Skeletal muscle satellite cell (primary cell): ENCODE measurements at regions not wholly inside any gene's neighbourhood (a gene's known extent, or its start where the extent isn't known, plus 50 kb on each side); places are given as distances from the start of the nearest gene placed in this dataset.
"Not testable (repeated sequence)": the region's sequence is repeated elsewhere in the genome, so short reads cannot be mapped to it uniquely, and the experiment has no call there.

ENCODE experiments used
- H3K27me3 ChIP-seq: 2 replicates; pipeline ENCODE4 v1.7.0; 2013; ENCODE audit warnings: low read length; ENCODE audit not compliant: control insufficient read depth, insufficient read depth
- H3K36me3 ChIP-seq: 2 replicates; pipeline ENCODE4 v1.7.0; 2013; ENCODE audit warnings: mild to moderate bottlenecking, control low read depth, low read length; ENCODE audit not compliant: insufficient read depth
- H3K4me1 ChIP-seq: 2 replicates; pipeline ENCODE4 v1.7.0; 2013; ENCODE audit warnings: low read length; ENCODE audit not compliant: control insufficient read depth, insufficient read depth
- H3K4me2 ChIP-seq: 2 replicates; pipeline ENCODE4 v1.7.0; 2013; ENCODE audit warnings: mild to moderate bottlenecking, low read length
- H3K4me3 ChIP-seq: 2 replicates; pipeline ENCODE4 v1.7.0; 2013; ENCODE audit warnings: low read length
- H3K9ac ChIP-seq: 2 replicates; pipeline ENCODE4 v1.7.0; 2013; ENCODE audit warnings: mild to moderate bottlenecking, low read depth, low read length, moderate library complexity
- H3K9me3 ChIP-seq: replicated peaks from 2 replicates; pipeline ENCODE4 v1.7.0; 2013; ENCODE audit warnings: mild to moderate bottlenecking, control low read depth, low read length

DNA sequence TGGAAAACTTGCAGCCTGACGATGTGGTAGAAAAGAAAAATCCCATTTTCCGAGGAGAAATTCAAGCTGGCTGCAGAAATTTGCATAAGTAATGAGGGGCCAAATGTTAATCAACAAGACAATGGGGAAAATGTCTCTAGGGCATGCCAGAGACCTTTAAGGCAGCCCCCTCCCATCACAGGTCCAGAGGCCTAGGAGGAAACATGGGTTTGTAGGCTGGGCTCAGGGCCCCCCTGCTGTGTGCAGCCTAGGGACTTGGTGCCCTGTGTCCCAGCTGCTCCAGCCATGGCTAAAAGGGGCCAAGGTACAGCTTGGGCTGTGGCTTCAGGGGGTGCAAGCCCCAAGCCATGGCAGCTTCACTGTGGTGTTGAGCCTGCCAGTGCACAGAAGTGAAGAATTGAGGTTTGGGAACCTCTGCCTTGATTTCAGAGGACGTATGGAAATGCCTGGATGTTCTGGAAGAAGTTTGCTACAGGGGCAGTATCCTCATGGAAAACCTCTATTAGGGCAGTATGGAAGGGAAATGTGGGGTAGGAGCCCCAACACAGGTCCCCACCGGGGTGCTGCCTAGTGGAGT, 75.9 kb upstream of the CADPS start:
- Histone ChIP-seq H3K36me3 (no peaks in the 10 kb centered on the region), H3K4me2 (no peak overlapping the region), H3K9me3 (no peaks in the 10 kb centered on the region), H3K4me3 (no peak overlapping the region), H3K4me1 (no peaks in the 10 kb centered on the region), H3K9ac (no peak overlapping the region), H3K27me3 (peaks cover 8% of the 10 kb centered on the region)

- H3K4me3 ChIP-seq, H3K9me3 ChIP-seq, H3K4me1 ChIP-seq, H3K27me3 ChIP-seq, H3K9ac ChIP-seq, H3K36me3 ChIP-seq, H3K4me2 ChIP-seq: not testable (repeated sequence)
Measured at GRCh38 chr3:62951880-62952279, 76.7 kb upstream of the CADPS start.

DNA sequence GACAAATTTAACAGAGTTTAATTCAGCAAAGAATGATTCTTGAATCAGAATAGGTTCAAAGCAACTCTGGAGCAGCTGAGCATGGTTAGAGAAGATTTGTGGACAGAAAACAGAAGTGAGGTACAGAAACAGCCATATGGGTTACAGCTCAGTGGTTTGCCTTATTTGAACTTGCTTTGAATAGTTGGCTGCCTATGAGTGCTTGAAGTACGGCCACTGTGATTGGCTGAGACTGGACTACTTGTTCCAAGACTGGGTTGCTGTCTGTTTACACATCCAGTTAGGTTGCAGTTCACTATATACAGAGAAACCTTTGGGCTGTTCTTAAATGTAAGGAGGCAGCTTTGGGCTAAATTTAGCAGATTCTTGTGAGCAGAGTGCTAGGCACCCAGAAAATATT, 79.4 kb upstream of the CADPS start:
- H3K9me3 ChIP-seq: no peaks in the 10 kb centered on the region
- no peak overlapping the region for H3K4me2 ChIP-seq
- H3K9ac ChIP-seq: no peak overlapping the region
- no peaks in the 10 kb centered on the region for H3K4me1 ChIP-seq
- no peak overlapping the region for H3K4me3 ChIP-seq
- H3K27me3 ChIP-seq: peaks cover 8% of the 10 kb centered on the region
- H3K36me3 ChIP-seq: no peaks in the 10 kb centered on the region

DNA sequence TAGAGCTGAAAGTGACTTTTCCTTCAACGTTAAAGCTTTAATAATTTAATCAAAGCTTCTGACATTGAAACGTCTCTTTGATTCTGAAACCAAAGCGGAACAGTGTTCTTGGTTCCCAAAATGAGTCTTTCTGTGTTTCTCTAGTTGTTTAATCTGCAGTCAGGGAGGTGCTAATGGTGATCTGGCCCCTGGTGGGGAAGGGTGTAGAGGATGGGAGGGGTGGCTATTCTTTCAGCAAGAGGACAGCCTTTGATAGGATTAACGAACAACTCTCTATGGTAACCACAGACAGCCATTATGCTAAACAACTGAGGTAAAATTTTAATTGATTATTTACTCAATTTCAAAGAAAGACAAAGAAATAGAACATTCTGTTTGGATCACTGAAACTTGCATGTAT, 79.9 kb upstream of the CADPS start:
- no peak overlapping the region for H3K4me2 ChIP-seq
- peaks cover 8% of the 10 kb centered on the region for H3K27me3 ChIP-seq
- H3K4me3 ChIP-seq: no peak overlapping the region
- H3K36me3 ChIP-seq: no peaks in the 10 kb centered on the region
- no peaks in the 10 kb centered on the region for H3K4me1 ChIP-seq
- H3K9me3 ChIP-seq: no peaks in the 10 kb centered on the region
- no peak overlapping the region for H3K9ac ChIP-seq

GRCh38 chr3:62956411-62956810, 81.2 kb upstream of the CADPS start:
- H3K9me3 ChIP-seq: no peaks in the 10 kb centered on the region
- H3K4me2 ChIP-seq: no peak overlapping the region
- no peaks in the 10 kb centered on the region for H3K4me1 ChIP-seq
- no peak overlapping the region for H3K9ac ChIP-seq
- H3K27me3 ChIP-seq: peaks cover 8% of the 10 kb centered on the region
- no peak overlapping the region for H3K4me3 ChIP-seq
- no peaks in the 10 kb centered on the region for H3K36me3 ChIP-seq

- Histone ChIP-seq H3K36me3 (no peaks in the 10 kb centered on the region), H3K4me3 (no peak overlapping the region)
Measured at GRCh38 chr3:62961874-62962556, 86.8 kb upstream of the CADPS start.

GRCh38 chr3:62962714-62963113, 87.5 kb upstream of the CADPS start:
- no peaks in the 10 kb centered on the region for H3K4me1 ChIP-seq
- no peaks in the 10 kb centered on the region for H3K9me3 ChIP-seq
- no peaks in the 10 kb centered on the region for H3K36me3 ChIP-seq
- H3K4me3 ChIP-seq: no peak overlapping the region
- H3K27me3 ChIP-seq: no peaks in the 10 kb centered on the region
- no peak overlapping the region for H3K9ac ChIP-seq
- H3K4me2 ChIP-seq: no peak overlapping the region

More at GRCh38 chr3:62961874-62962556, 86.8 kb upstream of the CADPS start:
- Histone ChIP-seq H3K9me3 (no peaks in the 10 kb centered on the region), H3K4me1 (no peaks in the 10 kb centered on the region), H3K4me2 (no peak overlapping the region), H3K9ac (no peak overlapping the region), H3K27me3 (no peaks in the 10 kb centered on the region)

GRCh38 chr3:62965311-62965710, 90.1 kb upstream of the CADPS start:
- H3K9ac ChIP-seq: no peak overlapping the region
- H3K4me1 ChIP-seq: no peaks in the 10 kb centered on the region
- H3K9me3 ChIP-seq: no peaks in the 10 kb centered on the region
- H3K36me3 ChIP-seq: no peaks in the 10 kb centered on the region
- H3K27me3 ChIP-seq: no peaks in the 10 kb centered on the region
- H3K4me3 ChIP-seq: no peak overlapping the region
- no peak overlapping the region for H3K4me2 ChIP-seq

DNA sequence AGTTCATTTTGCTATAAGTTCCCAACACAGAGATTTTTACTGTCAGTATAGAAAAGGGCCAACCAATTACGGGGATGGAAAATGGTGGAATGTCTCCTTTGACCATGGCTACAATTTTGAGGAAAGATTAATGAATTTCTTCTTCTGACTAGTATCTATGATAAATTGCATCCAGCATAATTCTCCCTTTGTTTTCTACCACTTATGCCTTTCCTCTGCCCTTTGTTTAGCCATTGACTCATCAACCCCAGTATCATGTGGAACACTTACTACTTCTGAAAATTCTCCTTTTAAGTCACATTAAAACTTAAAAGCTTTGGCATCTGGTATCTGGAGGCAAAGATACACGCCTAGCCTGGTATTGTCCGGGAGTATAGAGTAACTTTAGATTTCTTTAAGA, 92.9 kb upstream of the CADPS start:
- Histone ChIP-seq H3K4me2 (no peak overlapping the region), H3K36me3 (no peaks in the 10 kb centered on the region), H3K4me3 (no peak overlapping the region), H3K9me3 (no peaks in the 10 kb centered on the region), H3K4me1 (no peaks in the 10 kb centered on the region), H3K27me3 (no peaks in the 10 kb centered on the region), H3K9ac (no peak overlapping the region)

DNA sequence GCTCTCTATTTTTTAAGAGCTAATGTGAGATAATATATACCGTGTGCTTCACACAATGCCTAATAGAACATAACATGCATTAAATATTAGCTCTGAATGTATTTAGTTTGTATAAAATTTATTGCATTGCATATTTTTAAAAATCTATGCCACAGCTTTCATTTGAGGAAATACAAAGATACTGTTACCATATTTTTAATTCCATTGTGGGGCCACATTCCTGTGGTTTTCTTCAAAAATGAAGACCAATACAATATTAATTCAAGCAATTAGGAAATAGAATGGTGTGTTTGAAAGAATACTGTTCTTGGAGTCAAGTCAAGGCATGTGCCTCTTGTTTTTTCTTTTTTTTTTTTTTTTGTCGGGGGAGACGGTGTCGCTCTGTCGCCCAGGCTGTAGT, 95.4 kb upstream of the CADPS start:
- Histone ChIP-seq H3K36me3 (no peaks in the 10 kb centered on the region), H3K4me3 (no peak overlapping the region), H3K4me1 (no peaks in the 10 kb centered on the region), H3K9ac (no peak overlapping the region), H3K9me3 (no peaks in the 10 kb centered on the region), H3K4me2 (no peak overlapping the region), H3K27me3 (no peaks in the 10 kb centered on the region)

DNA sequence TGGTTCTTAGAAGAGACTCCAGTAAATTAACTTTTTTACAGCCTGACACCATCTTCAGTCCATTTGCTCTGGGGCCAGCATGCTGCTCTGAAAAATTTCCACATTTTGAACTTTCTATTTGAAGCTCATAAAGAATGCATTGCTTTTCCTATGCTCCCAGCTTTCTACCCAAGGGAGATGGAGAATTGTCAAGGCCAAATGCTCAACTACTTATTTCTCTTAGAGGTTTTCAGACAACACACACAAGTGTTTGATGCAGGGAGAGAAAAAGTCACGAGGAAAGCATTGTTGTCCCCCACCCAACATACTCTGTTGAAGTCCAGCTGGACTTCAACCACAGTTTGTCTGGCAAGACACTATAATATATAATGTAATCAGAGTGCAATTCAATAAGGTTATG, 100.3 kb upstream of the CADPS start:
- H3K4me1 ChIP-seq: no peaks in the 10 kb centered on the region
- H3K27me3 ChIP-seq: no peaks in the 10 kb centered on the region
- H3K9ac ChIP-seq: no peak overlapping the region
- no peak overlapping the region for H3K4me3 ChIP-seq
- H3K4me2 ChIP-seq: no peak overlapping the region
- no peaks in the 10 kb centered on the region for H3K9me3 ChIP-seq
- no peaks in the 10 kb centered on the region for H3K36me3 ChIP-seq

DNA sequence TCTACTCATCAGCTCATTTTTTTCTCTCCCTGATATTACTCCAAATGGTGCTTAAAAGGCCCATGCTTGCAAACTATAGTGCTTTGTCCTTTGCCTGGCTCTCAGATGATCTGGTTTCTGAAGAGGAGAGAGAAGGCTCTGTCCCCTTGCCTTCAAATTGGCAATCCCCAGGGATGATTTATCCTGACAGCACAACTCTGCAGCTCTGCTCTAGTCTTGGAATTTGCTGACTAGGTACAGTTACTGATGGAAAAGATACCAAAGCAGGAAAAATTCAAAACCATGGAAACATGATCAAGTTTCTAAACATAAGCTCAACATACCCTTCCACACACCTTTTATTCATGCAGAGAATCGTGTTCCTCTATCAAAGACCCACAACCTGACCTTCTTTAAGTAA, 106.7 kb upstream of the CADPS start:
- H3K27me3 ChIP-seq: peaks cover 5% of the 10 kb centered on the region
- H3K36me3 ChIP-seq: no peaks in the 10 kb centered on the region
- H3K4me2 ChIP-seq: no peak overlapping the region
- no peaks in the 10 kb centered on the region for H3K4me1 ChIP-seq
- H3K9me3 ChIP-seq: no peaks in the 10 kb centered on the region
- H3K4me3 ChIP-seq: no peak overlapping the region
- H3K9ac ChIP-seq: no peak overlapping the region
